SK-N-SH (cell line): ENCODE measurements at regions not wholly inside any gene's neighbourhood (a gene's known extent, or its start where the extent isn't known, plus 50 kb on each side); places are given as distances from the start of the nearest gene placed in this dataset.

Source experiments
- CTCF ChIA-PET: fragments of 300-600, 350-600 bp; formaldehyde crosslinking; extraction: SDS; loops from one replicate; lab custom pipeline; 2021; lab: Yijun Ruan, JAX
- POLR2A ChIA-PET: fragments of 350-600 bp; sonication (Branson Sonifier 250); formaldehyde crosslinking; extraction: SDS; loops from one replicate; lab custom pipeline; 2020; ENCODE audit warnings: antibody characterized with exemption, inconsistent platforms; lab: Yijun Ruan, JAX
- DNase-seq: peaks from one replicate; pipeline ENCODE4 v3.0.0; 2012
- H2AFZ ChIP-seq: fragments of 200-600 bp; sonication (generic); 2 replicates; pipeline ENCODE4 v1.8.1; 2016; ENCODE audit warnings: antibody characterized with exemption, mild to moderate bottlenecking, low read depth
- H3F3A ChIP-seq: fragments of 200-600 bp; sonication (generic); replicated peaks from 2 replicates; pipeline ENCODE3; 2016; ENCODE audit warnings: antibody characterized with exemption, mild to moderate bottlenecking; ENCODE audit not compliant: insufficient read depth
- H3K27ac ChIP-seq, 2 experiments: fragments of 200-500 bp in 1 of 2; fragments of 200-600 bp in 1 of 2; sonication (Bioruptor generic) in 1 of 2; sonication (generic), shearing (Covaris generic) in 1 of 2; 2 replicates each; pipeline versions ENCODE4 v1.5.1 to v1.6.1; 2014 to 2016; ENCODE audit warnings: low read depth in 2 of 2, inconsistent platforms in 1 of 2, low read length in 1 of 2, mild to moderate bottlenecking in 1 of 2, mixed read lengths in 1 of 2
- H3K27me3 ChIP-seq: fragments of 200-600 bp; sonication (generic), shearing (Covaris generic); 2 replicates; pipeline ENCODE4 v1.6.1; 2016; ENCODE audit warnings: mixed run types; ENCODE audit not compliant: insufficient read depth
- H3K36me3 ChIP-seq, 2 experiments: fragments of 200-500 bp in 1 of 2; fragments of 200-600 bp in 1 of 2; sonication (Bioruptor generic) in 1 of 2; sonication (generic) in 1 of 2; replicated peaks in 1 of 2; 2 replicates each; pipeline versions ENCODE3 to v1.5.1; 2014 to 2016; ENCODE audit warnings: low read length in 1 of 2, mild to moderate bottlenecking in 1 of 2; ENCODE audit not compliant: insufficient read depth in 2 of 2, control insufficient read depth in 1 of 2
- H3K4me1 ChIP-seq, 2 experiments: fragments of 200-500 bp in 1 of 2; fragments of 200-600 bp in 1 of 2; sonication (Bioruptor generic) in 1 of 2; sonication (generic), shearing (Covaris generic) in 1 of 2; 2 replicates each; pipeline versions ENCODE4 v1.5.1 to v1.6.1; 2014 to 2016; ENCODE audit warnings: low read depth in 1 of 2, low read length in 1 of 2, mixed run types in 1 of 2; ENCODE audit not compliant: insufficient read depth in 2 of 2, control insufficient read depth in 1 of 2
- H3K4me2 ChIP-seq: fragments of 200-600 bp; sonication (generic), shearing (Covaris generic); 2 replicates; pipeline ENCODE4 v1.6.1; 2017; ENCODE audit warnings: mixed run types
- H3K4me3 ChIP-seq, 2 experiments: fragments of 200-500 bp in 1 of 2; fragments of 200-600 bp in 1 of 2; sonication (Bioruptor generic) in 1 of 2; sonication (generic), shearing (Covaris generic) in 1 of 2; 2 replicates each; pipeline versions ENCODE4 v1.5.1 to v1.8.1; 2014 to 2016; ENCODE audit warnings: low read depth in 2 of 2, inconsistent platforms in 1 of 2, low read length in 1 of 2, mild to moderate bottlenecking in 1 of 2, mixed read lengths in 1 of 2, moderate library complexity in 1 of 2
- H3K79me2 ChIP-seq: fragments of 200-600 bp; sonication (generic); 2 replicates; pipeline ENCODE4 v1.8.1; 2017; ENCODE audit warnings: mild to moderate bottlenecking; ENCODE audit not compliant: insufficient read depth
- H3K9ac ChIP-seq: fragments of 200-600 bp; sonication (generic); 2 replicates; pipeline ENCODE4 v1.6.1; 2017; ENCODE audit warnings: mixed run types
- H3K9me2 ChIP-seq: fragments of 200-600 bp; sonication (generic); 2 replicates; pipeline ENCODE4 v1.6.1; 2017; ENCODE audit warnings: mixed run types
- H3K9me3 ChIP-seq: fragments of 200-600 bp; sonication (generic); 2 replicates; pipeline ENCODE4 v1.6.1; 2017; ENCODE audit warnings: mixed run types, mild to moderate bottlenecking, moderate library complexity
- H4K20me1 ChIP-seq: fragments of 200-600 bp; sonication (generic); 2 replicates; pipeline ENCODE4 v1.6.1; 2017; ENCODE audit warnings: mild to moderate bottlenecking, mixed run types; ENCODE audit not compliant: insufficient read depth
- EZH2phosphoT487 ChIP-seq: fragments of 200-600 bp; sonication (generic); IDR thresholded peaks from 2 replicates; pipeline ENCODE4 v1.6.1; 2017; ENCODE audit warnings: low read depth, mixed run types, mild to moderate bottlenecking, antibody characterized with exemption, moderate library complexity, borderline replicate concordance
- FOSL2 ChIP-seq: IDR thresholded peaks from 2 replicates; pipeline ENCODE4 v1.4.0; 2012; ENCODE audit warnings: low read depth, mild to moderate bottlenecking, moderate library complexity, borderline replicate concordance
- FOXM1 ChIP-seq: IDR thresholded peaks from 2 replicates; pipeline ENCODE4 v1.4.0; 2012; ENCODE audit warnings: low read depth, mild to moderate bottlenecking
- GATA2 ChIP-seq: sonication (generic); formaldehyde crosslinking; IDR thresholded peaks from 2 replicates; pipeline ENCODE4 v1.5.0; 2020; ENCODE audit warnings: mild to moderate bottlenecking, missing genetic modification reagents
- MAX ChIP-seq: IDR thresholded peaks from 2 replicates; pipeline ENCODE4 v1.4.0; 2012; ENCODE audit warnings: low read depth
- NRF1 ChIP-seq: IDR thresholded peaks from 2 replicates; pipeline ENCODE4 v1.6.1; 2012; ENCODE audit warnings: low read depth, mild to moderate bottlenecking, low read length
- RAD21 ChIP-seq: IDR thresholded peaks from 2 replicates; pipeline ENCODE4 v1.6.1; 2012; ENCODE audit warnings: mild to moderate bottlenecking, low read length
- RFX5 ChIP-seq: IDR thresholded peaks from 2 replicates; pipeline ENCODE4 v1.6.1; 2012; ENCODE audit warnings: mild to moderate bottlenecking, improper control_type of control experiment, low read length
- SIN3A ChIP-seq: IDR thresholded peaks from 2 replicates; pipeline ENCODE4 v1.6.1; 2012; ENCODE audit warnings: low read depth, mild to moderate bottlenecking, low read length, moderate library complexity, borderline replicate concordance
- TCF12 ChIP-seq: IDR thresholded peaks from 2 replicates; pipeline ENCODE4 v1.4.0; 2012
- YY1 ChIP-seq: IDR thresholded peaks from 2 replicates; pipeline ENCODE4 v1.4.0; 2012; ENCODE audit warnings: low read depth, mild to moderate bottlenecking
- ZBTB33 ChIP-seq: IDR thresholded peaks from 2 replicates; pipeline ENCODE4 v1.4.0; 2012; ENCODE audit warnings: low read depth, borderline replicate concordance
- WGBS: methylation state at CpG from one replicate; pipeline ENCODE4 v1.1.6; 2017; ENCODE audit warnings: low lambda C conversion rate; 5-methylcytosine and 5-hydroxymethylcytosine counted together
- TF ChIP-seq, protein P1 (sequence below): fragments of 150-350 bp; IDR thresholded peaks from 2 replicates; pipeline ENCODE4 v1.6.1; 2016; ENCODE audit warnings: mild to moderate bottlenecking, low read depth, low read length
- TF ChIP-seq, protein P2 (sequence below): IDR thresholded peaks from 2 replicates; pipeline ENCODE4 v1.6.1; 2012; ENCODE audit warnings: mild to moderate bottlenecking, low read depth, low read length, moderate library complexity

DNA sequence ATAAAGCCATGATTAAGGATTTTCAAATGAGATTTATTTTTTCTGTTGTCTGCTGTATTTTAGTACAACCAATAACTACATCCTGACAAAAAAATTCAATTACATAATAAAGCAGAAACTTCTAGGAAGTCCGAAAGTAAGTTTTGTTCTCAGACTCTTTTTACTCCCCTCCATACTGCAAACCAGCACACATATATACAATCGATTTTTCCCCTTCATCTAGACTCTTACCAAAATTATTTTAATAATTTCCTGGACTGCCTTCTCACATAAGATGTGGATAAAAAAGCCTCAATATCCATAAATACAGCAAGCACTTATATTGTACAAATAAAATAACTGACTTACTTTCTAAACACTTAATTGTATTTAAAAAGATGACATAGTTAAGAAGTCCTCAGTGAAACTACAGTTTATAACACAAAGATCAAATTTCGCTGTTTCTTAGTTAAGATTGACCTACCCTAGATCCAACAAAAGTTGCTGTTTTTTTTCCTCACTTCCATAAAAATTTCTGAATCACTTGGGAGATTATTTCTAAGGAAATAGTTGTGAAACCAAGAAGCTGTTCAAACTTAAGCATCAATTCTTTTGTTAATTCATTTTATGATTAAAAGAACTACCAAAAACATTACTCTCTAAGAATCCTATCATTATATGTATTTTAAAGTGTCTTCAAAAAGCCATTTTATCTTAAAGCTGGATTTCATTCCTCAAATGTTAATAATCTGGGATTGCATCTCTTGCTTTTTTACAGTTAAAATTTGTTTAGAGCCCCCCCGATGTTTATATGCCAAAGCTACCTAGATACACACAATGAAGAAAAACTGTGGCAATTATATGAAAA lies 74.7 kb upstream of the IFNE start (continued):
- TF ChIP-seq GATA2 (CRISPR knock-in tag) (no peak), EZH2phosphoT487 (no peak)
- TF ChIP-seq, all 33 proteins: peak for 0

DNA sequence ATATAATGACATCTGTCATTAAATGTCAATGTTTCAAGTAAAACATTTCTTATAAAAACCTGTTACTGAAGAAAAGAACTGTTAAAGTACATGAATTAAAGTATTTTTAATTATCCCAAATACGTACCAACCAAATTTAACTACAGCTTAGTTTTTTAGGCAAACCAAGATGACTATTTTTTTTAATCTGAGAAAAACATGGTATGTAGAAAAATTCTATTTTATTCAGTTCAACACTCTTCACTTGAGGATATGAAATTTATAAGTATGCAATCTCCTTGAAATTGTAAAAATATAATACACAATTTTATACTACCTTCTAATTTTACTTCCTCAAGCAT lies 75.3 kb upstream of the IFNE start:
- H4K20me1 ChIP-seq = no peaks in the 10 kb centered on the region
- no peaks in the 10 kb centered on the region for H3K36me3 ChIP-seq
- 4% methylated on average over 1 of the region's 1 CpG for WGBS
- H3K79me2 ChIP-seq = no peaks in the 10 kb centered on the region
- POLR2A ChIA-PET = no interaction called here
- no peak for DNase-seq
- no peaks in the 10 kb centered on the region for H3F3A ChIP-seq
- no peaks in the 10 kb centered on the region for H3K9me3 ChIP-seq
- no peak overlapping the region for H3K4me3 ChIP-seq
- TF ChIP-seq FOSL2 = no peak
- TF ChIP-seq RAD21 = no peak
- TF ChIP-seq ZBTB33 = no peak
- TF ChIP-seq, protein P1, sequence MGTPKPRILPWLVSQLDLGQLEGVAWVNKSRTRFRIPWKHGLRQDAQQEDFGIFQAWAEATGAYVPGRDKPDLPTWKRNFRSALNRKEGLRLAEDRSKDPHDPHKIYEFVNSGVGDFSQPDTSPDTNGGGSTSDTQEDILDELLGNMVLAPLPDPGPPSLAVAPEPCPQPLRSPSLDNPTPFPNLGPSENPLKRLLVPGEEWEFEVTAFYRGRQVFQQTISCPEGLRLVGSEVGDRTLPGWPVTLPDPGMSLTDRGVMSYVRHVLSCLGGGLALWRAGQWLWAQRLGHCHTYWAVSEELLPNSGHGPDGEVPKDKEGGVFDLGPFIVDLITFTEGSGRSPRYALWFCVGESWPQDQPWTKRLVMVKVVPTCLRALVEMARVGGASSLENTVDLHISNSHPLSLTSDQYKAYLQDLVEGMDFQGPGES = no peak
- TF ChIP-seq NRF1 = no peak
- TF ChIP-seq MAX = no peak
- no peak for TF ChIP-seq FOXM1
- no peak for TF ChIP-seq YY1
- TF ChIP-seq TCF12 = no peak
- no peak for TF ChIP-seq RFX5
- TF ChIP-seq SIN3A = no peak
- TF ChIP-seq, protein P2, sequence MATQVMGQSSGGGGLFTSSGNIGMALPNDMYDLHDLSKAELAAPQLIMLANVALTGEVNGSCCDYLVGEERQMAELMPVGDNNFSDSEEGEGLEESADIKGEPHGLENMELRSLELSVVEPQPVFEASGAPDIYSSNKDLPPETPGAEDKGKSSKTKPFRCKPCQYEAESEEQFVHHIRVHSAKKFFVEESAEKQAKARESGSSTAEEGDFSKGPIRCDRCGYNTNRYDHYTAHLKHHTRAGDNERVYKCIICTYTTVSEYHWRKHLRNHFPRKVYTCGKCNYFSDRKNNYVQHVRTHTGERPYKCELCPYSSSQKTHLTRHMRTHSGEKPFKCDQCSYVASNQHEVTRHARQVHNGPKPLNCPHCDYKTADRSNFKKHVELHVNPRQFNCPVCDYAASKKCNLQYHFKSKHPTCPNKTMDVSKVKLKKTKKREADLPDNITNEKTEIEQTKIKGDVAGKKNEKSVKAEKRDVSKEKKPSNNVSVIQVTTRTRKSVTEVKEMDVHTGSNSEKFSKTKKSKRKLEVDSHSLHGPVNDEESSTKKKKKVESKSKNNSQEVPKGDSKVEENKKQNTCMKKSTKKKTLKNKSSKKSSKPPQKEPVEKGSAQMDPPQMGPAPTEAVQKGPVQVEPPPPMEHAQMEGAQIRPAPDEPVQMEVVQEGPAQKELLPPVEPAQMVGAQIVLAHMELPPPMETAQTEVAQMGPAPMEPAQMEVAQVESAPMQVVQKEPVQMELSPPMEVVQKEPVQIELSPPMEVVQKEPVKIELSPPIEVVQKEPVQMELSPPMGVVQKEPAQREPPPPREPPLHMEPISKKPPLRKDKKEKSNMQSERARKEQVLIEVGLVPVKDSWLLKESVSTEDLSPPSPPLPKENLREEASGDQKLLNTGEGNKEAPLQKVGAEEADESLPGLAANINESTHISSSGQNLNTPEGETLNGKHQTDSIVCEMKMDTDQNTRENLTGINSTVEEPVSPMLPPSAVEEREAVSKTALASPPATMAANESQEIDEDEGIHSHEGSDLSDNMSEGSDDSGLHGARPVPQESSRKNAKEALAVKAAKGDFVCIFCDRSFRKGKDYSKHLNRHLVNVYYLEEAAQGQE = no peak
- H2AFZ ChIP-seq = no peak overlapping the region
- no peak overlapping the region for H3K4me2 ChIP-seq
- H3K27ac ChIP-seq = no peak overlapping the region
- H3K4me1 ChIP-seq = no peaks in the 10 kb centered on the region; a peak in 1 of 4 replicates
- H3K9ac ChIP-seq = no peak overlapping the region
- H3K27me3 ChIP-seq = peaks cover 54% of the 10 kb centered on the region
- CTCF ChIA-PET = interaction anchor here (0.9 kb wide), 1 partner anchor 91 kb away, joined by 3 read pairs; no protein-coding TSS in a partner anchor
- H3K9me2 ChIP-seq = no peaks in the 10 kb centered on the region
